Cardiac muscle cell (in vitro differentiated cells and primary cell): ENCODE measurements at regions not wholly inside any gene's neighbourhood (a gene's known extent, or its start where the extent isn't known, plus 50 kb on each side); places are given as distances from the start of the nearest gene placed in this dataset.
A peak's percentile ranks its signal among the peaks of the same experiment; 100 is the strongest.

Source experiments
- DNase-seq, 2 donors: peaks; one replicate each; pipeline versions ENCODE4 v3.0.0 to v3.0.0-alpha.2; 2010 to 2017; ENCODE audit warnings: low read depth in 1 of 2, low spot score in 1 of 2
- H3K27ac ChIP-seq: fragments of 200-600 bp; sonication (generic); 2 replicates; pipeline ENCODE4 v1.5.1; 2016
- H3K27me3 ChIP-seq: fragments of 200-600 bp; sonication (generic); 2 replicates; pipeline ENCODE4 v1.6.0; 2016; ENCODE audit warnings: control low read depth
- H3K36me3 ChIP-seq: fragments of 200-600 bp; sonication (generic); 2 replicates; pipeline ENCODE4 v1.5.1; 2016; ENCODE audit warnings: control low read depth
- H3K4me1 ChIP-seq: fragments of 200-600 bp; sonication (generic); 2 replicates; pipeline ENCODE4 v1.8.1; 2017; ENCODE audit warnings: low read depth, mild to moderate bottlenecking, mixed run types
- H3K4me3 ChIP-seq: fragments of 200-600 bp; sonication (generic); 2 replicates; pipeline ENCODE4 v1.5.1; 2016; ENCODE audit warnings: mild to moderate bottlenecking
- H3K9me3 ChIP-seq: fragments of 200-600 bp; sonication (generic); 2 replicates; pipeline ENCODE4 v1.5.1; 2017; ENCODE audit warnings: low read depth, mild to moderate bottlenecking, control low read depth
- CTCF ChIP-seq: IDR thresholded peaks from 2 replicates; pipeline ENCODE4 v1.5.1; 2012; ENCODE audit warnings: low read depth, mild to moderate bottlenecking, low read length

GRCh38 chr18:3358310-3358709 lies 91.7 kb upstream of the TGIF1 start:
- TF ChIP-seq CTCF, result no peak
- H3K27me3 ChIP-seq, result no peaks in the 10 kb centered on the region
- H3K4me1 ChIP-seq, result no peaks in the 10 kb centered on the region
- no peak overlapping the region for H3K4me3 ChIP-seq
- no peaks in the 10 kb centered on the region for H3K9me3 ChIP-seq
- no peak for DNase-seq
- no peaks in the 10 kb centered on the region for H3K36me3 ChIP-seq
- H3K27ac ChIP-seq, result no peak overlapping the region

GRCh38 chr18:3360211-3360610 lies 89.8 kb upstream of the TGIF1 start:
- no peak for TF ChIP-seq CTCF
- Histone ChIP-seq H3K4me1 (no peaks in the 10 kb centered on the region), H3K36me3 (no peaks in the 10 kb centered on the region), H3K27ac (no peak overlapping the region), H3K27me3 (no peaks in the 10 kb centered on the region), H3K4me3 (no peak overlapping the region), H3K9me3 (no peaks in the 10 kb centered on the region)
- no peak for DNase-seq

- no peaks in the 10 kb centered on the region for H3K9me3 ChIP-seq
- no peaks in the 10 kb centered on the region for H3K4me1 ChIP-seq
- no peaks in the 10 kb centered on the region for H3K27me3 ChIP-seq
- DNase-seq, result peak in 1 of 2 donors; percentile 84
- no peak overlapping the region for H3K27ac ChIP-seq
- peak; percentile 13 for TF ChIP-seq CTCF
- no peak overlapping the region for H3K4me3 ChIP-seq
- H3K36me3 ChIP-seq, result no peaks in the 10 kb centered on the region
These were observed 82.4 kb upstream of the TGIF1 start for GRCh38 chr18:3367491-3368091.

GRCh38 chr18:3368193-3368592 lies 81.8 kb upstream of the TGIF1 start:
- no peaks in the 10 kb centered on the region for H3K36me3 ChIP-seq
- no peak overlapping the region for H3K4me3 ChIP-seq
- H3K27me3 ChIP-seq, result no peaks in the 10 kb centered on the region
- no peaks in the 10 kb centered on the region for H3K9me3 ChIP-seq
- H3K27ac ChIP-seq, result no peak overlapping the region
- DNase-seq, result peak in 1 of 2 donors; percentile 89
- no peaks in the 10 kb centered on the region for H3K4me1 ChIP-seq
- no peak for TF ChIP-seq CTCF

GRCh38 chr18:3379685-3380084 lies 70.3 kb upstream of the TGIF1 start:
- no peak overlapping the region for H3K4me3 ChIP-seq
- no peak for TF ChIP-seq CTCF

More at GRCh38 chr18:3379685-3380084, 70.3 kb upstream of the TGIF1 start:
- Histone ChIP-seq H3K27me3 (no peaks in the 10 kb centered on the region), H3K4me1 (no peaks in the 10 kb centered on the region), H3K9me3 (no peaks in the 10 kb centered on the region), H3K36me3 (no peaks in the 10 kb centered on the region), H3K27ac (no peak overlapping the region)
- DNase-seq, result no peak
